Coronary artery (tissue), 2 donors: ENCODE measurements at regions not wholly inside any gene's neighbourhood (a gene's known extent, or its start where the extent isn't known, plus 50 kb on each side); places are given as distances from the start of the nearest gene placed in this dataset.

Experiments used
- DNase-seq: peaks from one replicate; pipeline ENCODE4 v3.0.0-alpha.2; 2017; ENCODE audit warnings: low spot score
- H3K27ac ChIP-seq, 2 donors: fragments of 200-600 bp; sonication (generic); one replicate each; pipeline ENCODE4 v1.5.1; 2016 to 2019
- H3K4me3 ChIP-seq: fragments of 200-600 bp; sonication (generic); 2 replicates; pipeline ENCODE4 v1.5.1; 2016; ENCODE audit warnings: mild to moderate bottlenecking, moderate library complexity
- TF ChIP-seq, protein P1 (sequence below): fragments of 200-600 bp; sonication (generic); IDR thresholded peaks from one replicate; pipeline ENCODE4 v1.5.1; 2019; ENCODE audit warnings: antibody characterized with exemption

DNA sequence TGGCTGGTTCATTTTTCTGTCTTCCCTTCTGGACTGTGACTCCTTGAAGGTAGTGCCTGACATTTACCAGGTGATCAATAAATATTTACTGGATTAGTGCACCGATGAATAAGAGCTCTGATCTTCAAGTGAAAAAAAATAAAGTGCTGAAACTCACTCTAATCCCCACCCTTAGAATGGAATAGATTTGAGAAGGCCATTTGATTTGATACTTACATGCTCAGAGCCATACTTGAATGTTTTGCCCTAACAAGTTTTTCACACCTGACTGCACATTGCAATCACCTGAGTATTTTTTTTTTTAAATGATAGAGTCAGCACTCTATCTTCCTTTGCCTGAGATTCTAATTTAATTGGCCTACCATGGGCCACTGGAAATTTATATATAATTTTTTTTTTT lies 105.7 kb downstream of the LRRC70 start:
- Histone ChIP-seq H3K27ac (no peak overlapping the region), H3K4me3 (no peak overlapping the region)
- TF ChIP-seq, protein P1, sequence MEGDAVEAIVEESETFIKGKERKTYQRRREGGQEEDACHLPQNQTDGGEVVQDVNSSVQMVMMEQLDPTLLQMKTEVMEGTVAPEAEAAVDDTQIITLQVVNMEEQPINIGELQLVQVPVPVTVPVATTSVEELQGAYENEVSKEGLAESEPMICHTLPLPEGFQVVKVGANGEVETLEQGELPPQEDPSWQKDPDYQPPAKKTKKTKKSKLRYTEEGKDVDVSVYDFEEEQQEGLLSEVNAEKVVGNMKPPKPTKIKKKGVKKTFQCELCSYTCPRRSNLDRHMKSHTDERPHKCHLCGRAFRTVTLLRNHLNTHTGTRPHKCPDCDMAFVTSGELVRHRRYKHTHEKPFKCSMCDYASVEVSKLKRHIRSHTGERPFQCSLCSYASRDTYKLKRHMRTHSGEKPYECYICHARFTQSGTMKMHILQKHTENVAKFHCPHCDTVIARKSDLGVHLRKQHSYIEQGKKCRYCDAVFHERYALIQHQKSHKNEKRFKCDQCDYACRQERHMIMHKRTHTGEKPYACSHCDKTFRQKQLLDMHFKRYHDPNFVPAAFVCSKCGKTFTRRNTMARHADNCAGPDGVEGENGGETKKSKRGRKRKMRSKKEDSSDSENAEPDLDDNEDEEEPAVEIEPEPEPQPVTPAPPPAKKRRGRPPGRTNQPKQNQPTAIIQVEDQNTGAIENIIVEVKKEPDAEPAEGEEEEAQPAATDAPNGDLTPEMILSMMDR = no peak
- no peak for DNase-seq

DNA sequence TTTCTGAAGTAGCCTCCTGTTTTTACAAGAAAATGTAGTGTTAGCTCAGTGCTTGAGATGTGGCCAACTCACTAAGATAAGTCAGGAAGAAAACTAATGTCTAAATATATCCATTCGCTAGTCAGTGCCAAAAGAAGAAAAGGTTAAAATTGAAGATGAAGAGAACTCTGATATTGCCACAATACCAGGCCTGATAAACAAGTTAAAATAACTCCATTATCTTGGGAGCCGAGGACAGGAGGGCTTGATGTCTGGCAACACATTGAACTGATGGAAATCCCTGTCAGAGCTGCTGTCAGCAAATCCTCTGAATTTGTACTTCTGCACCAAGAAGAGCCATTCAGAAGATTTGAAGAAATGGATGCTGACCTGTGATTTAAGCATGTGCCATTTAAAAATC lies 103.4 kb downstream of the LRRC70 start:
- H3K4me3 ChIP-seq = no peak overlapping the region
- H3K27ac ChIP-seq = no peak overlapping the region
- no peak for DNase-seq
- TF ChIP-seq, protein P1 = no peak

DNA sequence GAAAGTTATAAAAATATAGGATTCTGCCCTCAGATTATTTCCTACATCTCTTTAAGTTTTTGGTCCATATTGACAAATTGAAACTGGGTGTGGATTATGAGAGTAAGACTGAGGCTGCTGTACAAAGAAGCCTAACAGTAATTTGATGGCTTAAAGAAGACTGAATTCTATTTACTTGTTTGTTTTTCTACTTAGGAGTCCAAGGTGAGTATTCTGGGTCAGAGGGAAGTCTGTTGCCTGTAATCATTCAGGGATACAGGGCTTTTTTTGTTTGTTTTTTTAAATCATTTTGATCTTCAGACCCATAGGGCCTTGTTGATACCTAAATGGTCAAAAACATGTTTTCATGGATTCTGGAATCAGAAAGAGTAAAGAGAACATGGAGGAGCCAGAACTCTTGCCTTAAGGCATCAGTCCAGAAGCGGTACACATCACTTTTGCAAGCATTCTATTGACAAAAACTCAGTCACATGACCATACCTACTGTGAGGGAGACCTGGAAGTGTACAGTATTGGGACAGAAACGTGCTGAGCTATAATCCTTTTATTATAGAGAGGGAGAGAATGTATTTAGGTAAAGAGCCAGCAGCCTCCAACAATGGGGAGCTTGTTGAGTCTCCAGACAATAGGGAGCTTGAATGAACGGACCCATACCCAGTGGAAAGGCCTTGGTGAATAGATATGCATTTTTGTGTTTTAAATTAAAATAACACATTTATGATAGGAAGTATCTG lies 102.7 kb downstream of the LRRC70 start:
- TF ChIP-seq, protein P1 = no peak
- no peak for DNase-seq
- H3K27ac ChIP-seq = no peak overlapping the region

DNA sequence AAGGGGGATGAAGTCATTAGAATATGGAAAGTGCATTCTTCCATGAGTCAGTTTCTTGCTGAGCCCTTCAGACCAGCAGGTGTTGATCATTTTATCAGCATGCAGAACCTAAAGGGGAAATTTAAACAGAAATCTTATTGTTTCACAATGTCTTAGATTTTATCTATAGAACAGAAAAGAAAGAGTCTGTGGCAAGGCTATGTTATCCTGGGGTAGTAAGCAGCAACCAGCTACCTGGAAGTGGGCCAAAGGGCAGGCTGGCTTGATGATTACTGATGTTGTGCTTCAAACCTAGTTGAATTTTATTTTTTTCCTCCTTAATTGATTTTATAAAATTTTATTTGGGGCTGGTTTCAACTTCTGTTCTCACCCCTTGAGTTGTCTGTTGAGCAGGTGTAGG lies 101.5 kb downstream of the LRRC70 start:
- no peak for DNase-seq

More for the DNA sequence above, 102.7 kb downstream of the LRRC70 start:
- H3K4me3 ChIP-seq = no peak overlapping the region

More for the DNA sequence above, 101.5 kb downstream of the LRRC70 start:
- Histone ChIP-seq H3K27ac (no peak overlapping the region), H3K4me3 (no peak overlapping the region)
- TF ChIP-seq, protein P1 = no peak
